Pons (tissue), 1 donor: ENCODE measurements at regions not wholly inside any gene's neighbourhood (a gene's known extent, or its start where the extent isn't known, plus 50 kb on each side); places are given as distances from the start of the nearest gene placed in this dataset.
"Not testable (repeated sequence)": the region's sequence is repeated elsewhere in the genome, so short reads cannot be mapped to it uniquely, and the experiment has no call there.

Source experiments
- DNase-seq: peaks from one replicate; pipeline ENCODE4 v3.0.0-alpha.2; 2016; ENCODE audit warnings: low spot score

GRCh38 chr18:14189858-14190257 lies 57.6 kb upstream of the ZNF519 start:
- DNase-seq = no peak

- not testable (repeated sequence) for DNase-seq
These were observed 56.6 kb upstream of the ZNF519 start for GRCh38 chr18:14188751-14189406.
